OCI-LY7 (cell line): ENCODE measurements at regions not wholly inside any gene's neighbourhood (a gene's known extent, or its start where the extent isn't known, plus 50 kb on each side); places are given as distances from the start of the nearest gene placed in this dataset.
"Not testable (repeated sequence)": the region's sequence is repeated elsewhere in the genome, so short reads cannot be mapped to it uniquely, and the experiment has no call there.

ENCODE experiments used
- EZH2phosphoT487 ChIP-seq: fragments of 200-600 bp; sonication (generic); IDR thresholded peaks from 2 replicates; pipeline ENCODE4 v1.6.1; 2018; ENCODE audit warnings: low read depth, borderline replicate concordance, mild to moderate bottlenecking, mixed run types, antibody characterized with exemption, low read length, moderate library complexity, mixed read lengths
- TF ChIP-seq, protein P1 (sequence below): fragments of 200-600 bp; sonication (generic); conservative IDR thresholded peaks from 2 replicates; pipeline ENCODE4 v1.5.1; 2014; ENCODE audit warnings: mild to moderate bottlenecking, antibody characterized with exemption, low read length, moderate library complexity, mixed read lengths

DNA sequence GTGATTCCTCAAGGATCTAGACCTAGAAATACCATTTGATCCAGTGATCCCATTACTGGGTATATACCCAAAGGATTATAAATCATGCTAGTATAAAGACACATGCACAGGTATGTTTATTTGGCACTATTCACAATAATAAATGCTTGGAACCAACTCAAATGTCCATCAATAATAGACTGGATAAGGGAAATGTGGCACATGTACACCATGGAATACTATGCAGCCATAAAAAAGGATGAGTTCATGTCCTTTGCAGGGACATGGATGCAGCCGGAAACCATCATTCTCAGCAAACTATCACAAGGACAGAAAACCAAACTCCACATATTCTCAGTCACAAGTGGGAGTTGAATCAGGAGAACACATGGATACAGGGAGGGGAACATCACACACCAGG lies 183.8 kb upstream of the ETV3 start:
- TF ChIP-seq EZH2phosphoT487: not testable (repeated sequence)
- TF ChIP-seq, protein P1, sequence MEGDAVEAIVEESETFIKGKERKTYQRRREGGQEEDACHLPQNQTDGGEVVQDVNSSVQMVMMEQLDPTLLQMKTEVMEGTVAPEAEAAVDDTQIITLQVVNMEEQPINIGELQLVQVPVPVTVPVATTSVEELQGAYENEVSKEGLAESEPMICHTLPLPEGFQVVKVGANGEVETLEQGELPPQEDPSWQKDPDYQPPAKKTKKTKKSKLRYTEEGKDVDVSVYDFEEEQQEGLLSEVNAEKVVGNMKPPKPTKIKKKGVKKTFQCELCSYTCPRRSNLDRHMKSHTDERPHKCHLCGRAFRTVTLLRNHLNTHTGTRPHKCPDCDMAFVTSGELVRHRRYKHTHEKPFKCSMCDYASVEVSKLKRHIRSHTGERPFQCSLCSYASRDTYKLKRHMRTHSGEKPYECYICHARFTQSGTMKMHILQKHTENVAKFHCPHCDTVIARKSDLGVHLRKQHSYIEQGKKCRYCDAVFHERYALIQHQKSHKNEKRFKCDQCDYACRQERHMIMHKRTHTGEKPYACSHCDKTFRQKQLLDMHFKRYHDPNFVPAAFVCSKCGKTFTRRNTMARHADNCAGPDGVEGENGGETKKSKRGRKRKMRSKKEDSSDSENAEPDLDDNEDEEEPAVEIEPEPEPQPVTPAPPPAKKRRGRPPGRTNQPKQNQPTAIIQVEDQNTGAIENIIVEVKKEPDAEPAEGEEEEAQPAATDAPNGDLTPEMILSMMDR: not testable (repeated sequence)
